ENCODE measurements at regions not wholly inside any gene's neighbourhood (a gene's known extent, or its start where the extent isn't known, plus 50 kb on each side); places are given as distances from the start of the nearest gene placed in this dataset.

DNA sequence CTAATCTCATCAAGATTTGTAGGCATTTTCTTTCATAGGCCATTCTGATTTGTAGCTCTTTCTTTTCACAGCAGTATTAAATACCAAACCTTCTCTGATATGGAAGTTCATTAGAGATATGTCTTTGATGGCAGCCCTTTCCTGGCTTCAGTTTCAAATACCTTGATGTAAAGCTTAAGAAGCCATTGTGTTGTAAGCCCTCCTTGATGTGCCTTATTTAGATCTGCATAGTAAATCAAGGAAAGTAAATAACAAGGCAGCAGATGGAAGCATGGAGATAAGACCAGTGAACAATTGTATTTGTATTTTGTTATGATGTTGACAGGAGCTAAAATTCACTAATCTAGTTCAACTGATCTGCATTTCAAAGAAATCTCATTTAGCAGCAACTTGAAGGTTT, 234.9 kb upstream of the PPP1R3A start:
- DNase-seq (ENCODE audit: low read depth, low spot score) (no peak), FAIRE-seq (no peak)
- no peak overlapping the region for H2AFZ ChIP-seq (ENCODE audit: control insufficient read depth, low read length)
- no peaks in the 10 kb centered on the region for H3K9me1 ChIP-seq (ENCODE audit: control insufficient read depth, extremely low read depth, insufficient read depth, low read length)
- no peaks in the 10 kb centered on the region for H3K79me2 ChIP-seq (ENCODE audit: control insufficient read depth, insufficient read depth, low read length)
- H3K9ac ChIP-seq (ENCODE audit: control insufficient read depth, extremely low read depth, insufficient read depth, low read length) = no peak overlapping the region
- H4K20me1 ChIP-seq (ENCODE audit: control insufficient read depth, extremely low read depth, insufficient read depth, low read length) = no peaks in the 10 kb centered on the region
- H3K4me2 ChIP-seq (ENCODE audit: control insufficient read depth, extremely low read depth, insufficient read depth, low read depth, low read length) = no peak overlapping the region
- H3K36me3 ChIP-seq (ENCODE audit: control insufficient read depth in 2 of 2, extremely low read depth in 1 of 2, insufficient read depth in 2 of 2, low read length in 2 of 2) = no peaks in the 10 kb centered on the region
- no peak overlapping the region for H3K4me3 ChIP-seq (ENCODE audit: control insufficient read depth in 2 of 3, extremely low read depth in 1 of 3, insufficient read depth in 2 of 3, low read depth in 1 of 3, low read length in 3 of 3)
- dilution Hi-C loops (cut with MboI; ENCODE audit: extremely low pct_ligation_motif_present, low sequenced_read_pairs) = no loop called here
- no peaks in the 10 kb centered on the region for H3K4me1 ChIP-seq (ENCODE audit: control insufficient read depth, extremely low read depth, insufficient read depth, low read length)
- no peaks in the 10 kb centered on the region for H3K27me3 ChIP-seq (ENCODE audit: control insufficient read depth, extremely low read depth, insufficient read depth, low read length)
- H3K27ac ChIP-seq (ENCODE audit: control insufficient read depth, insufficient read depth, low read length) = no peak overlapping the region
- H3K9me3 ChIP-seq (ENCODE audit: control insufficient read depth, low read depth, low read length) = no peaks in the 10 kb centered on the region
- no peak for TF ChIP-seq EZH2 (IDR thresholded peaks at IDR 0.05; ENCODE audit: low read length)
- TF ChIP-seq, protein P1, sequence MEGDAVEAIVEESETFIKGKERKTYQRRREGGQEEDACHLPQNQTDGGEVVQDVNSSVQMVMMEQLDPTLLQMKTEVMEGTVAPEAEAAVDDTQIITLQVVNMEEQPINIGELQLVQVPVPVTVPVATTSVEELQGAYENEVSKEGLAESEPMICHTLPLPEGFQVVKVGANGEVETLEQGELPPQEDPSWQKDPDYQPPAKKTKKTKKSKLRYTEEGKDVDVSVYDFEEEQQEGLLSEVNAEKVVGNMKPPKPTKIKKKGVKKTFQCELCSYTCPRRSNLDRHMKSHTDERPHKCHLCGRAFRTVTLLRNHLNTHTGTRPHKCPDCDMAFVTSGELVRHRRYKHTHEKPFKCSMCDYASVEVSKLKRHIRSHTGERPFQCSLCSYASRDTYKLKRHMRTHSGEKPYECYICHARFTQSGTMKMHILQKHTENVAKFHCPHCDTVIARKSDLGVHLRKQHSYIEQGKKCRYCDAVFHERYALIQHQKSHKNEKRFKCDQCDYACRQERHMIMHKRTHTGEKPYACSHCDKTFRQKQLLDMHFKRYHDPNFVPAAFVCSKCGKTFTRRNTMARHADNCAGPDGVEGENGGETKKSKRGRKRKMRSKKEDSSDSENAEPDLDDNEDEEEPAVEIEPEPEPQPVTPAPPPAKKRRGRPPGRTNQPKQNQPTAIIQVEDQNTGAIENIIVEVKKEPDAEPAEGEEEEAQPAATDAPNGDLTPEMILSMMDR (optimal IDR thresholded peaks at IDR 0.05 in 1 of 3, IDR thresholded peaks at IDR 0.05 in 1 of 3, conservative IDR thresholded peaks at IDR 0.05 in 1 of 3; ENCODE audit: extremely low read depth in 1 of 3, insufficient read depth in 2 of 3, low read length in 3 of 3) = no peak

- FAIRE-seq = no peak
- no peak overlapping the region for H2AFZ ChIP-seq (ENCODE audit: control insufficient read depth, low read length)
- H3K9me3 ChIP-seq (ENCODE audit: control insufficient read depth, low read depth, low read length) = no peaks in the 10 kb centered on the region
- H3K4me1 ChIP-seq (ENCODE audit: control insufficient read depth, extremely low read depth, insufficient read depth, low read length) = no peaks in the 10 kb centered on the region
- dilution Hi-C loops (cut with MboI; ENCODE audit: extremely low pct_ligation_motif_present, low sequenced_read_pairs) = no loop called here
- no peaks in the 10 kb centered on the region for H3K79me2 ChIP-seq (ENCODE audit: control insufficient read depth, insufficient read depth, low read length)
- no peak overlapping the region for H3K4me2 ChIP-seq (ENCODE audit: control insufficient read depth, extremely low read depth, insufficient read depth, low read depth, low read length)
- H3K9me1 ChIP-seq (ENCODE audit: control insufficient read depth, extremely low read depth, insufficient read depth, low read length) = no peaks in the 10 kb centered on the region
- TF ChIP-seq, protein P1 (optimal IDR thresholded peaks at IDR 0.05 in 1 of 3, IDR thresholded peaks at IDR 0.05 in 1 of 3, conservative IDR thresholded peaks at IDR 0.05 in 1 of 3; ENCODE audit: extremely low read depth in 1 of 3, insufficient read depth in 2 of 3, low read length in 3 of 3) = no peak
- TF ChIP-seq EZH2 (IDR thresholded peaks at IDR 0.05; ENCODE audit: low read length) = no peak
- no peak overlapping the region for H3K27ac ChIP-seq (ENCODE audit: control insufficient read depth, insufficient read depth, low read length)
- H4K20me1 ChIP-seq (ENCODE audit: control insufficient read depth, extremely low read depth, insufficient read depth, low read length) = no peaks in the 10 kb centered on the region
- no peak overlapping the region for H3K4me3 ChIP-seq (ENCODE audit: control insufficient read depth in 2 of 3, extremely low read depth in 1 of 3, insufficient read depth in 2 of 3, low read depth in 1 of 3, low read length in 3 of 3)
- no peak overlapping the region for H3K9ac ChIP-seq (ENCODE audit: control insufficient read depth, extremely low read depth, insufficient read depth, low read length)
- H3K27me3 ChIP-seq (ENCODE audit: control insufficient read depth, extremely low read depth, insufficient read depth, low read length) = no peaks in the 10 kb centered on the region
- H3K36me3 ChIP-seq (ENCODE audit: control insufficient read depth in 2 of 2, extremely low read depth in 1 of 2, insufficient read depth in 2 of 2, low read length in 2 of 2) = no peaks in the 10 kb centered on the region
- DNase-seq (ENCODE audit: low read depth, low spot score) = no peak
Observed at GRCh38 chr7:114152314-114152938, 233.6 kb upstream of the PPP1R3A start.

All from keratinocyte (primary cell).